NOMO-1 treated with dmso at 0.1 percent for 144 hours (cell line): ENCODE measurements at regions not wholly inside any gene's neighbourhood (a gene's known extent, or its start where the extent isn't known, plus 50 kb on each side); places are given as distances from the start of the nearest gene placed in this dataset.
A peak's percentile ranks its signal among the peaks of the same experiment; 100 is the strongest.

Experiments used
- DNase-seq: peaks from one replicate; lab custom pipeline; 2025; ENCODE audit not compliant: unreplicated experiment; lab: John Stamatoyannopoulos, UW

- DNase-seq: no peak
Measured at GRCh38 chr11:109914809-109915653, 178.2 kb upstream of the ZC3H12C start.

GRCh38 chr11:109926941-109927340 lies 166.3 kb upstream of the ZC3H12C start:
- no peak for DNase-seq

- DNase-seq: no peak
Measured at GRCh38 chr11:109929308-109929707, 163.9 kb upstream of the ZC3H12C start.

GRCh38 chr11:109933126-109933525 lies 160.1 kb upstream of the ZC3H12C start:
- DNase-seq: no peak

GRCh38 chr11:109934151-109934550 lies 159.0 kb upstream of the ZC3H12C start:
- DNase-seq: no peak

GRCh38 chr11:109936661-109937180 lies 156.5 kb upstream of the ZC3H12C start:
- no peak for DNase-seq

GRCh38 chr11:109937968-109938367 lies 155.2 kb upstream of the ZC3H12C start:
- DNase-seq: no peak

- no peak for DNase-seq
Measured at GRCh38 chr11:109939166-109939810, 153.9 kb upstream of the ZC3H12C start.

- DNase-seq: no peak
Measured at GRCh38 chr11:109940816-109941215, 152.4 kb upstream of the ZC3H12C start.

GRCh38 chr11:109945626-109946321 lies 147.4 kb upstream of the ZC3H12C start:
- no peak for DNase-seq

- peak; percentile 87 for DNase-seq
Measured at GRCh38 chr11:109946322-109946846, 146.8 kb upstream of the ZC3H12C start.

GRCh38 chr11:109954534-109954933 lies 138.7 kb upstream of the ZC3H12C start:
- DNase-seq: no peak

GRCh38 chr11:109956124-109956793 lies 136.9 kb upstream of the ZC3H12C start:
- no peak for DNase-seq

- DNase-seq: no peak
Measured at GRCh38 chr11:109957000-109957399, 136.2 kb upstream of the ZC3H12C start.

GRCh38 chr11:109957601-109958000 lies 135.6 kb upstream of the ZC3H12C start:
- no peak for DNase-seq

- DNase-seq: no peak
Measured at GRCh38 chr11:109958131-109958820, 134.9 kb upstream of the ZC3H12C start.

- DNase-seq: no peak
Measured at GRCh38 chr11:109958821-109959166, 134.4 kb upstream of the ZC3H12C start.

GRCh38 chr11:109960831-109961230 lies 132.4 kb upstream of the ZC3H12C start:
- DNase-seq: no peak

GRCh38 chr11:109961261-109961660 lies 131.9 kb upstream of the ZC3H12C start:
- no peak for DNase-seq

GRCh38 chr11:109963101-109963500 lies 130.1 kb upstream of the ZC3H12C start:
- DNase-seq: no peak
